Suprapubic skin (tissue), 4 donors: ENCODE measurements at regions not wholly inside any gene's neighbourhood (a gene's known extent, or its start where the extent isn't known, plus 50 kb on each side); places are given as distances from the start of the nearest gene placed in this dataset.

Experiments used
- DNase-seq, 2 donors: peaks; one replicate each; pipeline ENCODE4 v3.0.0-alpha.2; 2019; ENCODE audit warnings: low spot score in 2 of 2
- H3K27ac ChIP-seq: fragments of 200-600 bp; sonication (generic); one replicate; pipeline ENCODE4 v1.5.1; 2019
- H3K27me3 ChIP-seq: fragments of 200-600 bp; sonication (generic); one replicate; pipeline ENCODE4 v1.5.1; 2019
- H3K36me3 ChIP-seq: fragments of 200-600 bp; sonication (generic); one replicate; pipeline ENCODE4 v1.5.1; 2019
- H3K4me1 ChIP-seq: fragments of 200-600 bp; sonication (generic); one replicate; pipeline ENCODE4 v1.5.1; 2019
- H3K4me3 ChIP-seq: fragments of 200-600 bp; sonication (generic); one replicate; pipeline ENCODE4 v1.5.1; 2019; ENCODE audit warnings: mild to moderate bottlenecking
- H3K9me3 ChIP-seq: fragments of 200-600 bp; sonication (generic); one replicate; pipeline ENCODE4 v1.5.1; 2019
- CTCF ChIP-seq, 2 donors: fragments of 200-600 bp in 1 of 2; fragments of 450-650 bp in 1 of 2; sonication (generic) in 1 of 2; IDR thresholded peaks; one replicate each; pipeline ENCODE4 v1.5.1; 2016 to 2019; ENCODE audit warnings: antibody characterized with exemption in 2 of 2, mild to moderate bottlenecking in 1 of 2, moderate library complexity in 1 of 2
- EP300 ChIP-seq: sonication (generic); formaldehyde crosslinking; IDR thresholded peaks from one replicate; pipeline ENCODE4 v1.6.1; 2017; ENCODE audit warnings: antibody characterized with exemption
- POLR2A ChIP-seq, 2 donors: fragments of 450-650 bp; IDR thresholded peaks; one replicate each; pipeline ENCODE4 v1.6.1; 2017; ENCODE audit warnings: antibody characterized with exemption in 2 of 2, mild to moderate bottlenecking in 2 of 2, moderate library complexity in 2 of 2
- POLR2AphosphoS5 ChIP-seq, 3 donors: sonication (generic); formaldehyde crosslinking; IDR thresholded peaks; one replicate each; pipeline ENCODE4 v1.6.1; 2017; ENCODE audit warnings: antibody characterized with exemption in 3 of 3
- WGBS: methylation state at CpG from one replicate; pipeline ENCODE4 v1.1.5; 2018; 5-methylcytosine and 5-hydroxymethylcytosine counted together

- H3K4me1 ChIP-seq = peaks cover 25% of the 10 kb centered on the region
- H3K9me3 ChIP-seq = no peaks in the 10 kb centered on the region
- H3K36me3 ChIP-seq = no peaks in the 10 kb centered on the region
- DNase-seq = no peak
- WGBS = 76% methylated on average over 14 of the region's 14 CpGs
- H3K27me3 ChIP-seq = no peaks in the 10 kb centered on the region
- H3K4me3 ChIP-seq = no peak overlapping the region
- no peak overlapping the region for H3K27ac ChIP-seq
- TF ChIP-seq POLR2A (IDR thresholded peaks at IDR 0.05) (no peak), EP300 (no peak), CTCF (IDR thresholded peaks at IDR 0.05) (no peak), POLR2AphosphoS5 (IDR thresholded peaks at IDR 0.05) (no peak)
These were observed 213.2 kb upstream of the ECI2 start for GRCh38 chr6:4348462-4349112.

- no peaks in the 10 kb centered on the region for H3K36me3 ChIP-seq
- H3K27ac ChIP-seq = no peak overlapping the region
- peaks cover 25% of the 10 kb centered on the region for H3K4me1 ChIP-seq
- no peaks in the 10 kb centered on the region for H3K9me3 ChIP-seq
- 97% methylated on average over 9 of the region's 9 CpGs for WGBS
- DNase-seq = no peak
- H3K4me3 ChIP-seq = no peak overlapping the region
- no peak for TF ChIP-seq CTCF (IDR thresholded peaks at IDR 0.05)
- TF ChIP-seq POLR2AphosphoS5 (IDR thresholded peaks at IDR 0.05) = no peak
- no peak for TF ChIP-seq POLR2A (IDR thresholded peaks at IDR 0.05)
- no peak for TF ChIP-seq EP300
- no peaks in the 10 kb centered on the region for H3K27me3 ChIP-seq
These were observed 212.5 kb upstream of the ECI2 start for GRCh38 chr6:4347877-4348276.

GRCh38 chr6:4346659-4347333 is 211.4 kb upstream of the ECI2 start:
- Histone ChIP-seq H3K4me1 (peaks cover 14% of the 10 kb centered on the region), H3K4me3 (no peak overlapping the region), H3K36me3 (no peaks in the 10 kb centered on the region), H3K9me3 (no peaks in the 10 kb centered on the region), H3K27ac (no peak overlapping the region), H3K27me3 (no peaks in the 10 kb centered on the region)
- no peak for DNase-seq
- WGBS = 66% methylated on average over 6 of the region's 6 CpGs
- TF ChIP-seq CTCF (IDR thresholded peaks at IDR 0.05) = no peak
- TF ChIP-seq POLR2AphosphoS5 (IDR thresholded peaks at IDR 0.05) = no peak
- TF ChIP-seq POLR2A (IDR thresholded peaks at IDR 0.05) = no peak
- no peak for TF ChIP-seq EP300

- Histone ChIP-seq H3K36me3 (no peaks in the 10 kb centered on the region), H3K4me3 (no peak overlapping the region), H3K27ac (no peak overlapping the region), H3K27me3 (no peaks in the 10 kb centered on the region), H3K4me1 (peaks cover 1% of the 10 kb centered on the region), H3K9me3 (no peaks in the 10 kb centered on the region)
- TF ChIP-seq POLR2A (IDR thresholded peaks at IDR 0.05) = no peak
- TF ChIP-seq POLR2AphosphoS5 (IDR thresholded peaks at IDR 0.05) = no peak
- TF ChIP-seq CTCF (IDR thresholded peaks at IDR 0.05) = no peak
- no peak for TF ChIP-seq EP300
- DNase-seq = no peak
- 96% methylated on average over 3 of the region's 3 CpGs for WGBS
These were observed 210.2 kb upstream of the ECI2 start for GRCh38 chr6:4345543-4345942.

- H3K4me3 ChIP-seq = no peak overlapping the region
- TF ChIP-seq EP300 (no peak), POLR2AphosphoS5 (IDR thresholded peaks at IDR 0.05) (no peak), POLR2A (IDR thresholded peaks at IDR 0.05) (no peak), CTCF (IDR thresholded peaks at IDR 0.05) (no peak)
- H3K27me3 ChIP-seq = no peaks in the 10 kb centered on the region
- no peaks in the 10 kb centered on the region for H3K4me1 ChIP-seq
- DNase-seq = no peak
- no peaks in the 10 kb centered on the region for H3K9me3 ChIP-seq
- no peak overlapping the region for H3K27ac ChIP-seq
- WGBS = 66% methylated on average over 10 of the region's 10 CpGs
- H3K36me3 ChIP-seq = no peaks in the 10 kb centered on the region
These were observed 209.0 kb upstream of the ECI2 start for GRCh38 chr6:4344317-4344899.
